ENCODE measurements at regions not wholly inside any gene's neighbourhood (a gene's known extent, or its start where the extent isn't known, plus 50 kb on each side); places are given as distances from the start of the nearest gene placed in this dataset.

GRCh38 chr11:70660059-70660888 lies 261.9 kb downstream of the CTTN start:
- DNase-seq, result no peak

- no peak for DNase-seq
Measured at GRCh38 chr11:70660889-70661197, 262.5 kb downstream of the CTTN start.

GRCh38 chr11:70661761-70662501 lies 263.6 kb downstream of the CTTN start:
- DNase-seq, result no peak

GRCh38 chr11:70662691-70663098 lies 264.4 kb downstream of the CTTN start:
- no peak for DNase-seq

- no peak for DNase-seq
Measured at GRCh38 chr11:70663815-70664214, 265.5 kb downstream of the CTTN start.

- DNase-seq, result no peak
Measured at GRCh38 chr11:70666311-70666710, 268.0 kb downstream of the CTTN start.

- DNase-seq, result no peak
Measured at GRCh38 chr11:70667767-70668166, 269.4 kb downstream of the CTTN start.

- DNase-seq, result no peak
Measured at GRCh38 chr11:70668204-70669202, 270.2 kb downstream of the CTTN start.

- no peak for DNase-seq
Measured at GRCh38 chr11:70669281-70669680, 271.0 kb downstream of the CTTN start.

- DNase-seq, result no peak
Measured at GRCh38 chr11:70669871-70670675, 271.7 kb downstream of the CTTN start.

- no peak for DNase-seq
Measured at GRCh38 chr11:70670676-70671034, 272.3 kb downstream of the CTTN start.

GRCh38 chr11:70671083-70671482 lies 272.8 kb downstream of the CTTN start:
- DNase-seq, result no peak

GRCh38 chr11:70671611-70672010 lies 273.3 kb downstream of the CTTN start:
- DNase-seq, result no peak

- DNase-seq, result no peak
Measured at GRCh38 chr11:70672991-70673653, 274.8 kb downstream of the CTTN start.

GRCh38 chr11:70674605-70675004 lies 276.3 kb downstream of the CTTN start:
- DNase-seq, result no peak

- peak in 1 of 2 experiments; percentile 15 for DNase-seq
Measured at GRCh38 chr11:70675697-70676374, 277.5 kb downstream of the CTTN start.

GRCh38 chr11:70677232-70677916 lies 279.0 kb downstream of the CTTN start:
- DNase-seq, result no peak

- no peak for DNase-seq
Measured at GRCh38 chr11:70678931-70679900, 280.9 kb downstream of the CTTN start.

- DNase-seq, result no peak
Measured at GRCh38 chr11:70680781-70681281, 282.5 kb downstream of the CTTN start.

Measured in SHP77 (cell line).